Prostate gland (tissue), 2 donors: ENCODE measurements at regions not wholly inside any gene's neighbourhood (a gene's known extent, or its start where the extent isn't known, plus 50 kb on each side); places are given as distances from the start of the nearest gene placed in this dataset.

Experiments used
- DNase-seq: peaks from one replicate; pipeline ENCODE4 v3.0.0-alpha.2; 2019; ENCODE audit warnings: low spot score
- H3K27ac ChIP-seq, 2 donors: fragments of 200-600 bp; sonication (generic); 2 replicates each; pipeline ENCODE4 v1.5.1; 2017 to 2019
- H3K27me3 ChIP-seq: fragments of 200-600 bp; sonication (generic); replicated peaks from 2 replicates; pipeline ENCODE4 v1.5.1; 2019; ENCODE audit not compliant: insufficient read depth
- H3K36me3 ChIP-seq, 2 donors: fragments of 200-600 bp; sonication (generic); 1 replicate in 1 of 2; 2 replicates in 1 of 2; pipeline versions ENCODE4 v1.5.1 to v1.8.1; 2017 to 2019
- H3K4me1 ChIP-seq: fragments of 200-600 bp; sonication (generic); replicated peaks from 2 replicates; pipeline ENCODE4 v1.5.1; 2019
- H3K4me3 ChIP-seq, 2 donors: fragments of 200-600 bp; sonication (generic); 2 replicates each; pipeline ENCODE4 v1.5.1; 2017 to 2019
- H3K9me3 ChIP-seq: fragments of 200-600 bp; sonication (generic); 2 replicates; pipeline ENCODE4 v1.5.1; 2017
- POLR2A ChIP-seq: fragments of 450-650 bp; IDR thresholded peaks from one replicate; pipeline ENCODE4 v1.6.1; 2016; ENCODE audit warnings: antibody characterized with exemption, mild to moderate bottlenecking
- POLR2AphosphoS5 ChIP-seq: sonication (generic); formaldehyde crosslinking; IDR thresholded peaks from one replicate; pipeline ENCODE4 v1.6.1; 2017; ENCODE audit warnings: antibody characterized with exemption
- WGBS: methylation state at CpG from one replicate; pipeline ENCODE4 v1.1.5; 2018; 5-methylcytosine and 5-hydroxymethylcytosine counted together
- intact Hi-C: fragments of 100-400 bp; cut with DNase I; formaldehyde crosslinking; loops from one replicate; pipeline ENCODE4 v1.14.2; 2022
- TF ChIP-seq, protein P1 (sequence below), 4 experiments: fragments of 200-600 bp in 2 of 4; fragments of 450-650 bp in 2 of 4; sonication (generic) in 2 of 4; IDR thresholded peaks; 1 replicate in 3 of 4; 2 replicates in 1 of 4; pipeline ENCODE4 v1.5.1; 2016 to 2019; ENCODE audit warnings: antibody characterized with exemption in 4 of 4, mild to moderate bottlenecking in 2 of 4, moderate library complexity in 2 of 4

DNA sequence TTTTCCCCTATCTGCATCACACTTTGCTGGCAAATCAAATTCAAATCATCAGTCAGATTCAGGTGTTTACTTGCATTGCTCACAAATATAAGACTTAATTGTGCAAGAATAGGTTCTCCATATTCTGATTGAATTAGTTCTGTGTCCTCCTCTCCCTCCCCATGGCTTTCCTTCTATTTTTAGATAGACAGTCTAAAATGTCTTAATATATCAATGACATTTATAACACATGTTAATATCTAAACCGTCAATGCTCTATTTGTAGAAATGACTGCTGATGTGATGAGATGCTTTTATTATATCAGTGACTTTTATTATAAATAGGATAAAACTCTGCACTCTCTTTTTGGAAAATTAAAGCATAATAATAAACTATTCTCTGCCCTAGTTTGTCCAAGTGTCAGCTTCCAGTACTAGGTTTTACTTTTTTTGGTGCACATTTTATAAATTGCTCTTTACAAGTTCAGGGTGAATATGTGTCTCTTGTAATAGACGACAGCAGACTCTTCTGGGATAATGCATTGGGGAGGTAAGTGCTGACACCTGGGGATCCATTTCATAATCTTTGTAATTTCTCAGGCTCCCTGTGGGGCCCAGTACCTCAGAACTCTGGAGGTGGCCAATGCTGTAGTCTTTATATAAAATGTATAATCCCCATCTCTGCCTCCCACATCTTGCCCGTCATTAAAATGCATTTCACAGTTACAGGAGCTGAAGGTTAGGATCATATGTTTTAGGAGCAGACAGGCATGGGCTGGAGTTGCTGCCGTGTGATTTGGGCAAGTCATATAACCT is 321.5 kb downstream of the BRINP1 start:
- 77% methylated on average over 4 of the region's 4 CpGs for WGBS
- TF ChIP-seq POLR2AphosphoS5: no peak
- no peak for TF ChIP-seq POLR2A
- TF ChIP-seq, protein P1, sequence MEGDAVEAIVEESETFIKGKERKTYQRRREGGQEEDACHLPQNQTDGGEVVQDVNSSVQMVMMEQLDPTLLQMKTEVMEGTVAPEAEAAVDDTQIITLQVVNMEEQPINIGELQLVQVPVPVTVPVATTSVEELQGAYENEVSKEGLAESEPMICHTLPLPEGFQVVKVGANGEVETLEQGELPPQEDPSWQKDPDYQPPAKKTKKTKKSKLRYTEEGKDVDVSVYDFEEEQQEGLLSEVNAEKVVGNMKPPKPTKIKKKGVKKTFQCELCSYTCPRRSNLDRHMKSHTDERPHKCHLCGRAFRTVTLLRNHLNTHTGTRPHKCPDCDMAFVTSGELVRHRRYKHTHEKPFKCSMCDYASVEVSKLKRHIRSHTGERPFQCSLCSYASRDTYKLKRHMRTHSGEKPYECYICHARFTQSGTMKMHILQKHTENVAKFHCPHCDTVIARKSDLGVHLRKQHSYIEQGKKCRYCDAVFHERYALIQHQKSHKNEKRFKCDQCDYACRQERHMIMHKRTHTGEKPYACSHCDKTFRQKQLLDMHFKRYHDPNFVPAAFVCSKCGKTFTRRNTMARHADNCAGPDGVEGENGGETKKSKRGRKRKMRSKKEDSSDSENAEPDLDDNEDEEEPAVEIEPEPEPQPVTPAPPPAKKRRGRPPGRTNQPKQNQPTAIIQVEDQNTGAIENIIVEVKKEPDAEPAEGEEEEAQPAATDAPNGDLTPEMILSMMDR (IDR thresholded peaks at IDR 0.05): no peak
- intact Hi-C loops: no loop called here
- Histone ChIP-seq H3K4me1 (no peaks in the 10 kb centered on the region), H3K36me3 (no peaks in the 10 kb centered on the region), H3K4me3 (no peak overlapping the region), H3K27me3 (no peaks in the 10 kb centered on the region), H3K9me3 (no peaks in the 10 kb centered on the region), H3K27ac (no peak overlapping the region)
- DNase-seq: no peak

DNA sequence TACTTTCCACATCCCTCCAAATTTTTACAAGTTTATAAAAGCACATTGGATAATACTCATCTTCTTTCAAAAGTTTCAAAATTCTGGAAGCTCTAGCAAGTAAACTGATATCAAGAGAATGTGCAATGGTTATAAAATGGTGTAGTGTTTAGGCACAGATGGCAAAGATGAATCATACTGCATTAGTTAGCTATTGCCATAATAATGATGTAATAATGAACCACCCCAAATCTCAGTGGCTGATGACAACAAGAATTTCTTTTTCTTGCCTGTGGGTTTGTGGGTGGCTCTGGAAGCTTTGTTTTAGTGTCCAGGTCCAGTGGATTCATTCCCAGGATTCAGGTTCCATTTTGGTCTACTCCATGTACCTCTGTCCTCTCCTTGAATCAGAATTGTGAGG is 319.0 kb downstream of the BRINP1 start:
- DNase-seq: no peak
- no peak overlapping the region for H3K27ac ChIP-seq
- intact Hi-C loops: no loop called here
- H3K4me3 ChIP-seq: no peak overlapping the region
- no peaks in the 10 kb centered on the region for H3K9me3 ChIP-seq
- H3K4me1 ChIP-seq: no peaks in the 10 kb centered on the region
- H3K27me3 ChIP-seq: no peaks in the 10 kb centered on the region
- H3K36me3 ChIP-seq: no peaks in the 10 kb centered on the region
- TF ChIP-seq, protein P1 (IDR thresholded peaks at IDR 0.05): no peak
- TF ChIP-seq POLR2A (no peak), POLR2AphosphoS5 (no peak)

DNA sequence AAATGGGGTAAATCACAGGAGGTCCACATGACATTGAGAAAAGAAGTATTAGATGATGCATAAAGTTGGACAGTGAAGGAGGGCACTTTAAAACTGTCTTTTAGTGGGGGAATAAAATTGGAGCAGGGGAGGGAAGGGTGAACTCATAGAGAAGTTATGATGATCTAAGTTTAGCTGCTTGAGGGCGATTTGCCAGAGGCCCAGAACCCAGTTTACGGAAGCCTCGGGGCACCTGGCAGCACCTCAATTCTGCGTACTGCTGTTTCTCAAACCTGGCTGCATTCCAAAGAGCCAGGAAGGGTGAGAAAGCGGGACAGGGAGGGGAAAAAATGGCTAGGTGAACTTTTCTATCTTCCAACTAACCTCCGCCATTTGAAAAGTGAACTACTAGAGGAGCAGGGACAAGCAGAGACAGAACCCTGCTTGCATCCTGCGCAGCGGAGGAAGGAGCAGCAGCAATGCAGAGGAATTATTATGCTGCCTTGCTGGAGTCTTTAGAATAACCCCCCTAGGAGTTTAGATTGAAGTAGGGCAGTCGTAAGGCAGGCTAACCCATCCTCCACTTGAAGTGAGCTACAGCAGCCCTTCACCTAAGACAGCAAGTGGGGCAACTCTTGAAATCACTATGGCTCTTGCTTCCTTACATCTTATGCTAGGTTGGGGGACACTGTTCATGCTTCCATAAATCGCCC is 316.8 kb downstream of the BRINP1 start:
- Histone ChIP-seq H3K36me3 (no peaks in the 10 kb centered on the region), H3K9me3 (no peaks in the 10 kb centered on the region), H3K4me1 (no peaks in the 10 kb centered on the region), H3K27me3 (no peaks in the 10 kb centered on the region), H3K4me3 (no peak overlapping the region), H3K27ac (no peak overlapping the region)
- TF ChIP-seq POLR2A (no peak), POLR2AphosphoS5 (no peak)
- TF ChIP-seq, protein P1 (IDR thresholded peaks at IDR 0.05): no peak
- peak; percentile 15 for DNase-seq
- intact Hi-C loops: no loop called here
- WGBS: 33% methylated on average over 10 of the region's 10 CpGs

DNA sequence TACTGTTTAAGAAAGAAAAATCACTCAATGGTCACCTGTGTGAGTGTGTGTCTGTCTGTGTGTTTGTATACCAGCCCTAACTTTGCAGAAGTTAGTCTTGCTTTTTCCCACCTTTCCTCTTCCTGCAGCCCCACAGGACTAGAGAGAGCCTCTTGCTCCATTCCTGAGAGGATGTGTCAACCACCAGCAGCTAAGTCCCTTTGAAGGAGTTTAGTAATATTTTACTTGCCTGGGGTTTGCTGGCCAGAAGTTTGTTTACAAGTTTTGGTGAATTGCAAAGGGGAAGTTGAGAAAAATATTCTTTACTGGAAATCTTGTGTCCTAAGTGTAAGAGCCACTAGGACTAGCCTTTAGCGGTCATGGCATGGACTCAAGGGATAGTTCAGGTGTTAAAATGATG is 316.2 kb downstream of the BRINP1 start:
- H3K4me1 ChIP-seq: no peaks in the 10 kb centered on the region
- no peak for DNase-seq
- H3K27ac ChIP-seq: no peak overlapping the region
- no peaks in the 10 kb centered on the region for H3K27me3 ChIP-seq
- intact Hi-C loops: no loop called here
- TF ChIP-seq, protein P1 (IDR thresholded peaks at IDR 0.05): no peak
- TF ChIP-seq POLR2A: no peak
- TF ChIP-seq POLR2AphosphoS5: no peak
- no peak overlapping the region for H3K4me3 ChIP-seq
- WGBS: 91% methylated on average over 1 of the region's 1 CpG
- H3K36me3 ChIP-seq: no peaks in the 10 kb centered on the region
- no peaks in the 10 kb centered on the region for H3K9me3 ChIP-seq
